Aorta (tissue), 5 donors: ENCODE measurements at regions not wholly inside any gene's neighbourhood (a gene's known extent, or its start where the extent isn't known, plus 50 kb on each side); places are given as distances from the start of the nearest gene placed in this dataset.
A peak's percentile ranks its signal among the peaks of the same experiment; 100 is the strongest.
"Not testable (repeated sequence)": the region's sequence is repeated elsewhere in the genome, so short reads cannot be mapped to it uniquely, and the experiment has no call there.

Experiments used
- ATAC-seq: fragments of 200-7000 bp; cut with Tn5 transposase; one replicate; pipeline ENCODE4 v1.9.1; 2022; ENCODE audit warnings: moderate library complexity; ENCODE audit not compliant: low FRiP score
- DNase-seq, 2 donors: peaks; one replicate each; pipeline ENCODE4 v3.0.0-alpha.2; 2020
- H3K27ac ChIP-seq, 2 donors: one replicate each; pipeline ENCODE4 v1.5.1; 2013; ENCODE audit warnings: low read length in 2 of 2, mild to moderate bottlenecking in 2 of 2, moderate library complexity in 2 of 2, control low read depth in 1 of 2, inconsistent platforms in 1 of 2, low read depth in 1 of 2
- H3K27me3 ChIP-seq, 2 donors: one replicate each; pipeline ENCODE4 v1.6.1; 2013; ENCODE audit warnings: control low read depth in 1 of 2, low read length in 1 of 2, mild to moderate bottlenecking in 1 of 2, moderate library complexity in 1 of 2; ENCODE audit not compliant: insufficient read depth in 2 of 2, control insufficient read depth in 1 of 2
- H3K36me3 ChIP-seq, 2 donors: one replicate each; pipeline ENCODE4 v1.6.1; 2013; ENCODE audit warnings: control low read depth in 1 of 2, low read length in 1 of 2, mild to moderate bottlenecking in 1 of 2; ENCODE audit not compliant: insufficient read depth in 2 of 2, control insufficient read depth in 1 of 2
- H3K4me1 ChIP-seq, 2 donors: one replicate each; pipeline ENCODE4 v1.6.1; 2013; ENCODE audit warnings: low read length in 2 of 2, control low read depth in 1 of 2, mild to moderate bottlenecking in 1 of 2, moderate library complexity in 1 of 2; ENCODE audit not compliant: insufficient read depth in 2 of 2, control insufficient read depth in 1 of 2
- H3K4me3 ChIP-seq, 2 donors: one replicate each; pipeline ENCODE4 v1.5.1; 2013; ENCODE audit warnings: low read length in 2 of 2, control low read depth in 1 of 2, mild to moderate bottlenecking in 1 of 2
- H3K9me3 ChIP-seq: one replicate; pipeline ENCODE4 v1.6.1; 2013; ENCODE audit warnings: mild to moderate bottlenecking, low read length; ENCODE audit not compliant: control insufficient read depth
- WGBS, 2 donors: extraction: QIAGEN DNeasy Blood & Tissue Kit; methylation state at CpG; one replicate each; pipeline ENCODE4 v1.1.7; 2013; 5-methylcytosine and 5-hydroxymethylcytosine counted together
- intact Hi-C, 2 donors: fragments of 100-400 bp; cut with DNase I; formaldehyde crosslinking; loops; one replicate each; pipeline versions ENCODE4 v1.14.2 to v1.15.0; 2022
- donor health status: healthy with polysubstance abuse.
- donor health status: Bipolar disorder and iron deficiency.
- donor health status: DM: no; HTN: no; CAD: no.
- donor health status: DM: no; HTN: no; CAD: no.
- donor health status: DM: yes; HTN: yes; CAD: no.

- no peak overlapping the region for H3K27ac ChIP-seq
- intact Hi-C loops: no loop called here
- WGBS, 2 donors: 79% methylated on average over 16 of the region's 16 CpGs
Observed at GRCh38 chr4:189838821-189839497, 101.7 kb upstream of the FRG1 start.

GRCh38 chr4:189840356-189840755 is 100.3 kb upstream of the FRG1 start:
- H3K4me1 ChIP-seq: no peaks in the 10 kb centered on the region
- H3K4me3 ChIP-seq: no peak overlapping the region
- ATAC-seq: no peak
- no peak for DNase-seq
- H3K27me3 ChIP-seq: no peaks in the 10 kb centered on the region
- intact Hi-C loops: no loop called here
- no peaks in the 10 kb centered on the region for H3K36me3 ChIP-seq
- H3K27ac ChIP-seq: no peak overlapping the region
- WGBS, 2 donors: 91 to 92% methylated on average over 5 of the region's 5 CpGs
- no peaks in the 10 kb centered on the region for H3K9me3 ChIP-seq

More at GRCh38 chr4:189838821-189839497, 101.7 kb upstream of the FRG1 start:
- DNase-seq (no peak), ATAC-seq (no peak)
- no peaks in the 10 kb centered on the region for H3K27me3 ChIP-seq
- no peaks in the 10 kb centered on the region for H3K4me1 ChIP-seq
- no peak overlapping the region for H3K4me3 ChIP-seq
- H3K9me3 ChIP-seq: no peaks in the 10 kb centered on the region
- H3K36me3 ChIP-seq: no peaks in the 10 kb centered on the region

- Histone ChIP-seq H3K27me3 (no peaks in the 10 kb centered on the region), H3K36me3 (no peaks in the 10 kb centered on the region), H3K4me3 (no peak overlapping the region), H3K27ac (no peak overlapping the region), H3K4me1 (no peaks in the 10 kb centered on the region), H3K9me3 (no peaks in the 10 kb centered on the region)
- 74 to 79% methylated on average over 10 of the region's 10 CpGs for WGBS, 2 donors
- intact Hi-C loops: no loop called here
- ATAC-seq (no peak), DNase-seq (no peak)
Observed at GRCh38 chr4:189843413-189844009, 97.2 kb upstream of the FRG1 start.

- no peak for ATAC-seq
- no peaks in the 10 kb centered on the region for H3K36me3 ChIP-seq
- no peaks in the 10 kb centered on the region for H3K9me3 ChIP-seq
- 67 to 70% methylated on average over 2 of the region's 2 CpGs for WGBS, 2 donors
- intact Hi-C loops: no loop called here
- DNase-seq: no peak
- no peak overlapping the region for H3K27ac ChIP-seq
- H3K4me3 ChIP-seq: no peak overlapping the region
- H3K4me1 ChIP-seq: no peaks in the 10 kb centered on the region
- H3K27me3 ChIP-seq: no peaks in the 10 kb centered on the region
Observed at GRCh38 chr4:189845145-189845846, 95.4 kb upstream of the FRG1 start.

- H3K4me1 ChIP-seq, ATAC-seq, H3K9me3 ChIP-seq, intact Hi-C loops, H3K36me3 ChIP-seq, H3K27me3 ChIP-seq, DNase-seq, H3K4me3 ChIP-seq, H3K27ac ChIP-seq: not testable (repeated sequence)
- WGBS, 2 donors: 86 to 87% methylated on average over 24 to 27 of the region's 31 CpGs
Observed at GRCh38 chr4:189846094-189846493, 94.6 kb upstream of the FRG1 start.

- H3K36me3 ChIP-seq, intact Hi-C loops, ATAC-seq, H3K27ac ChIP-seq, H3K4me3 ChIP-seq, H3K27me3 ChIP-seq, H3K9me3 ChIP-seq, H3K4me1 ChIP-seq: not testable (repeated sequence)
- DNase-seq: peak in 1 of 2 donors; percentile 49
- WGBS, 2 donors: 91 to 92% methylated on average over 27 of the region's 27 CpGs
Observed at GRCh38 chr4:189846608-189847007, 94.1 kb upstream of the FRG1 start.

GRCh38 chr4:189848672-189849071 is 92.0 kb upstream of the FRG1 start:
- ATAC-seq, H3K27ac ChIP-seq, H3K9me3 ChIP-seq, H3K4me1 ChIP-seq, intact Hi-C loops, H3K4me3 ChIP-seq, DNase-seq, H3K27me3 ChIP-seq, H3K36me3 ChIP-seq: not testable (repeated sequence)
- WGBS, 2 donors: 42 to 47% methylated on average over 3 of the region's 3 CpGs

GRCh38 chr4:189850239-189850856 is 90.3 kb upstream of the FRG1 start:
- H3K36me3 ChIP-seq: no peaks in the 10 kb centered on the region
- peaks cover 2% of the 10 kb centered on the region for H3K9me3 ChIP-seq
- no peak for DNase-seq
- no peak for ATAC-seq
- WGBS, 2 donors: 76 to 80% methylated on average over 3 of the region's 3 CpGs
- no peak overlapping the region for H3K4me3 ChIP-seq
- intact Hi-C loops: no loop called here
- no peak overlapping the region for H3K27ac ChIP-seq
- no peaks in the 10 kb centered on the region for H3K4me1 ChIP-seq
- H3K27me3 ChIP-seq: no peaks in the 10 kb centered on the region
